Astrocyte of the spinal cord (primary cell): ENCODE measurements at regions not wholly inside any gene's neighbourhood (a gene's known extent, or its start where the extent isn't known, plus 50 kb on each side); places are given as distances from the start of the nearest gene placed in this dataset.

Source experiments
- DNase-seq: peaks from one replicate; pipeline ENCODE4 v3.0.0; 2011; ENCODE audit warnings: low read depth, low spot score
- H3K4me3 ChIP-seq: 2 replicates; pipeline ENCODE4 v1.5.1; 2011; ENCODE audit warnings: low read depth, mild to moderate bottlenecking, low read length, moderate library complexity
- in situ Hi-C: cut with HindIII; loops from 2 replicates; pipeline ENCODE4 v1.10.0; 2017; ENCODE audit warnings: low sequenced_read_pairs
- TF ChIP-seq, protein P1 (sequence below): IDR thresholded peaks from 2 replicates; pipeline ENCODE4 v1.5.1; 2012; ENCODE audit warnings: low read depth, mild to moderate bottlenecking, low read length, inconsistent platforms

DNA sequence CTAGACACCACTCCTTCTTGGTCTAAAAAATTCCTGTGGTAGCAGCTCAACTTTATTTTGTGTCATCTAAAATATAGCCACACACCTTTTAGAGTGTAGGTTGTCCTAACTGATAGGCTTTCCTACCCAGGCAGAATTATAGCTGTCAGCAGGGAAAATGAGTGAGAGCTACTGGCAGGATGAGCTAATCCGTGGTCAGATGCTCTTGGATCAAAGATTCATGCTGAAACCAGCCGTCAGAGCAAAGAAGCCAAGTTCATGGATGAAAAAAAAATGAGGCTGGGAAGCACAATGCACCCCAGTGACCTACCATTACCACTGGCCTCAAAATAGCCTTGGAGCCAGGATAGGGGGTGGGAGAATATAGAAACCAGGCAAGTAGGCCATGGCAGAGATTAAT lies 113.1 kb upstream of the BLID start:
- no peak overlapping the region for H3K4me3 ChIP-seq
- in situ Hi-C loops: no loop called here
- peak; percentile 43 for DNase-seq
- TF ChIP-seq, protein P1, sequence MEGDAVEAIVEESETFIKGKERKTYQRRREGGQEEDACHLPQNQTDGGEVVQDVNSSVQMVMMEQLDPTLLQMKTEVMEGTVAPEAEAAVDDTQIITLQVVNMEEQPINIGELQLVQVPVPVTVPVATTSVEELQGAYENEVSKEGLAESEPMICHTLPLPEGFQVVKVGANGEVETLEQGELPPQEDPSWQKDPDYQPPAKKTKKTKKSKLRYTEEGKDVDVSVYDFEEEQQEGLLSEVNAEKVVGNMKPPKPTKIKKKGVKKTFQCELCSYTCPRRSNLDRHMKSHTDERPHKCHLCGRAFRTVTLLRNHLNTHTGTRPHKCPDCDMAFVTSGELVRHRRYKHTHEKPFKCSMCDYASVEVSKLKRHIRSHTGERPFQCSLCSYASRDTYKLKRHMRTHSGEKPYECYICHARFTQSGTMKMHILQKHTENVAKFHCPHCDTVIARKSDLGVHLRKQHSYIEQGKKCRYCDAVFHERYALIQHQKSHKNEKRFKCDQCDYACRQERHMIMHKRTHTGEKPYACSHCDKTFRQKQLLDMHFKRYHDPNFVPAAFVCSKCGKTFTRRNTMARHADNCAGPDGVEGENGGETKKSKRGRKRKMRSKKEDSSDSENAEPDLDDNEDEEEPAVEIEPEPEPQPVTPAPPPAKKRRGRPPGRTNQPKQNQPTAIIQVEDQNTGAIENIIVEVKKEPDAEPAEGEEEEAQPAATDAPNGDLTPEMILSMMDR: no peak

DNA sequence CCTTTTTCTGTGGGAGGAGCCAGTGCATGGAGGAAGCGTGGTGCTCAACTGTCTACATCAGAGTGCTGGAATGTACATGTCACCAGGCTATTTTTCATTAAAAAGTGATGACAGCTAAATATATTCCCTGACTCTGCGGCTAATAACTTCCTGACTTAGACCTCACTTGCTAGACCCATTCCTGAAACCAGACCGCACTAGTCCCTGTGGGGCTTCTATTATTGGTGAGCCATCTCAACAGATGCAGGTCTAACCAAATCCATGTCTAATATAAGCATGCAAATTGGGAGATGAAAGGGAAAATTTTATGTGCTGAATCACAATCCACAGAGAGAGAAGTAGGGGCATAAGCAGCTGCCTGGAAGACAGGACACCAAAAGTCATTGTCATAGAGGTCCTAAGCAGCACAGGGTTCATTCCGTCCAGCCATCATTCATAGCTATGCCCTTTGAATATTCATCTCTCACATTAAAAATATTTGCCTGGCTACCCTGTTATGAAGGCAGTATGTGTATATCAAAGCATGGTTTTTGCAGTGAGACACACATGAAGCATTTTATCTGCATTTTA lies 110.9 kb upstream of the BLID start:
- TF ChIP-seq, protein P1: no peak
- DNase-seq: peak; percentile 67
- H3K4me3 ChIP-seq: no peak overlapping the region
- in situ Hi-C loops: no loop called here

DNA sequence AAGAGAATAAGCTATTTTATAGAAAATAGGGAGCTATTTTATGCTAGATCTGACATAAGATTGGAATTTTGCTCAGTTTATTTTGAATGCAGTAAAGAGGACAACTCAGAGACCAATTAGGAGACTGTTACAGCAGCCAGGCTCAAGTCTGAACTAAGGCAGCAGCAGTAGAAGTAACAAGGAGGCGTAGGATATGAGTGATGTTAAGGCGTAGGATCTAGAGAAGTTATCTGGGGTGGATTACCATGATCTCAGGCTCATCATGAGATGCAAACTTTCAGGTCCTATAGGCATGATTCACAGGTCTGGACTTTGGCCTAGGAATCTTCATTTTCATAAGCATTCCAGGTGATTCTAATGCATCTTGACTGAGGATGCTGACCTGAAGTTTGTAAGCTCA lies 108.9 kb upstream of the BLID start:
- TF ChIP-seq, protein P1: no peak
- no peak overlapping the region for H3K4me3 ChIP-seq
- DNase-seq: no peak
- in situ Hi-C loops: no loop called here

- in situ Hi-C loops: no loop called here
- DNase-seq: no peak
- no peak overlapping the region for H3K4me3 ChIP-seq
- TF ChIP-seq, protein P1: no peak
Measured at GRCh38 chr11:122220321-122220720, 104.3 kb upstream of the BLID start.

- H3K4me3 ChIP-seq: no peak overlapping the region
- no peak for DNase-seq
- TF ChIP-seq, protein P1: no peak
- in situ Hi-C loops: no loop called here
Measured at GRCh38 chr11:122219791-122220190, 103.8 kb upstream of the BLID start.

DNA sequence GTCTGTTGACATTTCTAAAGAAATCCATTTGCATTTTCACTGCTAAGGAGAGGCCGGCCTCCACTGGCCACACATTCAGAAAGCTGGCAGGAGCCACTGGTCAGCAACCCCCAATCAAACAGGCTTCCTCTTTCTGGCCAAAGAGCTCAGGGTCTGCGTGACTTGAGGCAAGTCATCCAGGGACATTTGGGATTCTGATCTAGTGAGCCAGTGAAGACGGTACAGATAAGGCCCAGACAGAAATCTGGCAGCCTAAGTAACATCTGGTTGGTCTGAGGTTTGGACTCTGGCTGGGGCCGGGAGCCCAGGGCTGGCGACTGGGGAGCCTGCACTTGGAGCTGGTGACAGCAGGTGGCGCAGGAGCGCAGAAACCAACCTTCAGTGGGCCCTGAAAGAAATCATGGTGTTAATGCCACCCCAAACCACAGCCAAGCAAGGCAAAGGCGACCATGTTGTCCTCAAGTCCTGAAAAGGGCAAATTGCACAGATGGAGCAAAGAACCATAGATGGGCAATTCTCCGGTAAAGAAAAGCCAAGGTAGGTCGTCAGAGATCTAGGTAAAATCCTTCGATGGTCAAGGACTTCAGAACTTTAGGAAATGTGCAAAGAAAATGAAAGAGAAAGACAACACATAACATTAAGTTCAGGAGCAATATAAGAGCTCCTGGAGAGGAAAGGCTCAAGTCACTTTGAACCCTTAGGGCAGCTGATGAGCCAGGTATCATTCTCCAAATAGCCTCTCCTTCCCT lies 99.4 kb upstream of the BLID start:
- in situ Hi-C loops: no loop called here
- TF ChIP-seq, protein P1: peak; percentile 96
- H3K4me3 ChIP-seq: no peak overlapping the region
- DNase-seq: peak; percentile 84
